K562 (cell line): ENCODE measurements at regions not wholly inside any gene's neighbourhood (a gene's known extent, or its start where the extent isn't known, plus 50 kb on each side); places are given as distances from the start of the nearest gene placed in this dataset.

Experiments used
- FOXP4 ChIP-seq: sonication (generic); formaldehyde crosslinking; IDR thresholded peaks from 2 replicates; pipeline ENCODE4 v1.8.0; 2022; ENCODE audit warnings: mild to moderate bottlenecking, missing genetic modification reagents, borderline replicate concordance
- SAP30 ChIP-seq: fragments of 200-600 bp; sonication (generic); IDR thresholded peaks from 2 replicates; pipeline ENCODE4 v1.6.1; 2012; ENCODE audit warnings: borderline replicate concordance, low read depth, mild to moderate bottlenecking, moderate library complexity, low read length, control low read depth, inconsistent platforms; ENCODE audit not compliant: insufficient read depth, poor library complexity, severe bottlenecking
- ZNF655 ChIP-seq: fragments of 250-450 bp; sonication (Bioruptor Pico); IDR thresholded peaks from 2 replicates; pipeline ENCODE4 v1.5.0; 2021

GRCh38 chr5:135216471-135217343, 182.3 kb downstream of the MACROH2A1 start (continued):
- TF ChIP-seq SAP30, result no peak
- no peak for TF ChIP-seq ZNF655 (CRISPR knock-in tag)
- TF ChIP-seq FOXP4 (CRISPR knock-in tag), result no peak
